Mesenchymal stem cell (in vitro differentiated cells and primary cell): ENCODE measurements at regions not wholly inside any gene's neighbourhood (a gene's known extent, or its start where the extent isn't known, plus 50 kb on each side); places are given as distances from the start of the nearest gene placed in this dataset.

ENCODE experiments used
- DNase-seq: peaks from one replicate; pipeline ENCODE4 v3.0.0-alpha.2; 2013
- H2AFZ ChIP-seq: one replicate; pipeline ENCODE4 v1.6.1; 2013; ENCODE audit warnings: low read depth, mild to moderate bottlenecking, control low read depth, inconsistent platforms, low read length, moderate library complexity
- H2AK5ac ChIP-seq: 2 replicates; pipeline ENCODE4 v1.6.1; 2013; ENCODE audit warnings: low read length, moderate library complexity, mild to moderate bottlenecking, inconsistent platforms; ENCODE audit not compliant: severe bottlenecking
- H2BK120ac ChIP-seq: one replicate; pipeline ENCODE4 v1.6.1; 2013; ENCODE audit warnings: low read depth, mild to moderate bottlenecking, inconsistent platforms, low read length, moderate library complexity
- H2BK12ac ChIP-seq, 2 experiments: one replicate each; pipeline ENCODE4 v1.6.1; 2013; ENCODE audit warnings: inconsistent platforms in 2 of 2, low read length in 2 of 2, mild to moderate bottlenecking in 2 of 2, moderate library complexity in 2 of 2, control low read depth in 1 of 2
- H2BK15ac ChIP-seq: one replicate; pipeline ENCODE4 v1.6.1; 2013; ENCODE audit warnings: mild to moderate bottlenecking, low read depth, inconsistent platforms; ENCODE audit not compliant: poor library complexity, severe bottlenecking
- H2BK5ac ChIP-seq: 2 replicates; pipeline ENCODE4 v1.6.1; 2013; ENCODE audit warnings: low read depth, mild to moderate bottlenecking, low read length, control low read depth, inconsistent platforms; ENCODE audit not compliant: poor library complexity, severe bottlenecking
- H3K14ac ChIP-seq, 2 experiments: one replicate each; pipeline ENCODE4 v1.6.1; 2013; ENCODE audit warnings: inconsistent platforms in 2 of 2, low read length in 2 of 2, control low read depth in 1 of 2, mild to moderate bottlenecking in 1 of 2, moderate library complexity in 1 of 2
- H3K18ac ChIP-seq, 2 experiments: one replicate each; pipeline ENCODE4 v1.6.1; 2013; ENCODE audit warnings: inconsistent platforms in 2 of 2, low read length in 2 of 2, control low read depth in 1 of 2, low read depth in 1 of 2, mild to moderate bottlenecking in 1 of 2
- H3K23ac ChIP-seq, 2 experiments: one replicate each; pipeline ENCODE4 v1.6.1; 2013; ENCODE audit warnings: inconsistent platforms in 2 of 2, low read length in 2 of 2, mild to moderate bottlenecking in 2 of 2, moderate library complexity in 2 of 2, control low read depth in 1 of 2
- H3K27ac ChIP-seq: 2 replicates; pipeline ENCODE4 v1.5.1; 2013; ENCODE audit warnings: mild to moderate bottlenecking, moderate library complexity, low read length, control low read depth, inconsistent platforms; ENCODE audit not compliant: poor library complexity, severe bottlenecking
- H3K27me3 ChIP-seq, 2 experiments: 2 replicates each; pipeline versions ENCODE4 v1.6.1 to v1.7.0; 2013; ENCODE audit warnings: low read length in 2 of 2, mild to moderate bottlenecking in 2 of 2, moderate library complexity in 2 of 2, control low read depth in 1 of 2, inconsistent platforms in 1 of 2; ENCODE audit not compliant: control insufficient read depth in 1 of 2, insufficient read depth in 1 of 2
- H3K36me3 ChIP-seq, 2 experiments: 2 replicates each; pipeline versions ENCODE4 v1.6.1 to v1.7.0; 2013; ENCODE audit warnings: low read length in 2 of 2, control low read depth in 1 of 2, inconsistent platforms in 1 of 2, low read depth in 1 of 2, mild to moderate bottlenecking in 1 of 2; ENCODE audit not compliant: insufficient read depth in 2 of 2, control insufficient read depth in 1 of 2
- H3K4ac ChIP-seq, 2 experiments: one replicate each; pipeline ENCODE4 v1.6.1; 2013; ENCODE audit warnings: inconsistent platforms in 2 of 2, low read length in 2 of 2, mild to moderate bottlenecking in 2 of 2, moderate library complexity in 2 of 2, control low read depth in 1 of 2, low read depth in 1 of 2
- H3K4me1 ChIP-seq: 2 replicates; pipeline ENCODE4 v1.6.1; 2013; ENCODE audit warnings: low read depth, low read length, control low read depth; ENCODE audit not compliant: control insufficient read depth, insufficient read depth
- H3K4me2 ChIP-seq: 2 replicates; pipeline ENCODE4 v1.6.1; 2013; ENCODE audit warnings: low read length, mild to moderate bottlenecking, inconsistent platforms; ENCODE audit not compliant: poor library complexity, severe bottlenecking
- H3K4me3 ChIP-seq, 2 experiments: 2 replicates each; pipeline versions ENCODE4 v1.5.1 to v1.7.0; 2013; ENCODE audit warnings: low read length in 2 of 2, mild to moderate bottlenecking in 2 of 2, control low read depth in 1 of 2, low read depth in 1 of 2; ENCODE audit not compliant: insufficient read depth in 1 of 2
- H3K79me1 ChIP-seq: replicated peaks from 2 replicates; pipeline ENCODE4 v1.6.1; 2013; ENCODE audit warnings: mild to moderate bottlenecking, control low read depth, low read length, inconsistent platforms; ENCODE audit not compliant: poor library complexity, severe bottlenecking
- H3K9ac ChIP-seq: 2 replicates; pipeline ENCODE4 v1.7.0; 2013; ENCODE audit warnings: mild to moderate bottlenecking, low read length, moderate library complexity
- H3K9me3 ChIP-seq: 2 replicates; pipeline ENCODE4 v1.7.0; 2013; ENCODE audit warnings: mild to moderate bottlenecking, low read length; ENCODE audit not compliant: control insufficient read depth
- H4K8ac ChIP-seq: one replicate; pipeline ENCODE4 v1.6.1; 2013; ENCODE audit warnings: inconsistent platforms, mild to moderate bottlenecking, low read length, moderate library complexity
- H4K91ac ChIP-seq: one replicate; pipeline ENCODE4 v1.6.1; 2013; ENCODE audit warnings: mild to moderate bottlenecking, low read length, inconsistent platforms
- WGBS: methylation state at CpG from one replicate; pipeline ENCODE4 v1.1.7; 2013; ENCODE audit warnings: mixed read lengths; 5-methylcytosine and 5-hydroxymethylcytosine counted together

DNA sequence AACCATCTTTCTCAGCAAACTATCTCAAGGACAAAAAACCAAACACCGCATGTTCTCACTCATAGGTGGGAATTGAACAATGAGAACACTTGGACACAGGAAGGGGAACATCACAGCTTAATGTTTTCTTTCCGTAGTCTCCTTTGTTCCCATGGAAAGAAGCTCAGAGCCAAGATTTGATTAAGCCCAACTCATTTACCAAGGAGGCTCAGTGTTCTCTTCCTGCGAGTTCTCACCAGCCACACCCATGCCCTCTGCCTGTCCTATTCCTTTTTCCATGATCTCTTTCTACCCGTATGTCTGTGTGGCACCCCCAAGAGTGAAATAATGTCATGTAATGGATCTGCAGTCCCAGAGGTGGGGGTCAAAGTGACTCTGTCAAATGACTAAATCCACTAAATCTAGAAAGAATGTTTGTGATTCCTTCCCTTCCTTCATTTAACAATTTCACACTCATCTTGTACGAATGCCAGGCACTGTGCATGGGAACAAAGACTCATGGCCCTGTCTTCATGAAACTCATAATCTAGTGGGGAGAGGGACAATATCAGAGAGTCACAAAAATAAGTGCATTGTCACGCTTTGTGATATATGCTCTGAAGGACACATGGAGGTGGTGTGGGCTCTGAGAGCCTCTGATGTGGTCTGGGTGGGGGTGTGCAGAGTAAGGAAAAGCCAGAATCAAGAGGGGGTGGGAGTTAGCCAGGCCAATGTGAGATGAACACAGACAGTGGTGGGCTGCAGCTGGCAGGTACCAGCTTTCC, 292.1 kb downstream of the CDC5L start:
- no peaks in the 10 kb centered on the region for H3K9me3 ChIP-seq
- no peak overlapping the region for H2BK15ac ChIP-seq
- H3K18ac ChIP-seq, result no peak overlapping the region
- no peak overlapping the region for H3K9ac ChIP-seq
- H3K4me2 ChIP-seq, result no peak overlapping the region
- H2BK120ac ChIP-seq, result no peak overlapping the region
- H3K4me1 ChIP-seq, result peaks cover 15% of the 10 kb centered on the region
- H4K91ac ChIP-seq, result no peak overlapping the region
- H4K8ac ChIP-seq, result no peak overlapping the region
- H3K36me3 ChIP-seq, result no peaks in the 10 kb centered on the region
- peaks cover 0 to 5% of the 10 kb centered on the region in 2 experiments for H3K27me3 ChIP-seq
- H2AFZ ChIP-seq, result no peak overlapping the region
- H3K27ac ChIP-seq, result no peak overlapping the region
- H3K23ac ChIP-seq, result no peak overlapping the region
- no peak overlapping the region for H3K14ac ChIP-seq
- H2BK12ac ChIP-seq, result no peak overlapping the region
- no peak overlapping the region for H2BK5ac ChIP-seq
- peak overlapping the region; percentile 61 for H2AK5ac ChIP-seq
- DNase-seq, result no peak
- WGBS, result 95% methylated on average over 6 of the region's 6 CpGs
- no peaks in the 10 kb centered on the region for H3K79me1 ChIP-seq
- no peak overlapping the region for H3K4me3 ChIP-seq
- H3K4ac ChIP-seq, result no peak overlapping the region

GRCh38 chr6:44680202-44680720, 292.8 kb downstream of the CDC5L start:
- Histone ChIP-seq H3K4ac (no peak overlapping the region), H2BK120ac (no peak overlapping the region), H3K4me2 (no peak overlapping the region), H3K9ac (no peak overlapping the region), H3K27me3 (peaks cover 0 to 5% of the 10 kb centered on the region in 2 experiments), H2BK5ac (no peak overlapping the region), H2BK12ac (no peak overlapping the region), H4K8ac (no peak overlapping the region), H3K9me3 (no peaks in the 10 kb centered on the region), H3K23ac (no peak overlapping the region), H3K4me3 (no peak overlapping the region), H3K36me3 (no peaks in the 10 kb centered on the region), H3K18ac (no peak overlapping the region), H4K91ac (no peak overlapping the region), H3K27ac (no peak overlapping the region), H2BK15ac (no peak overlapping the region), H3K14ac (no peak overlapping the region), H3K4me1 (peaks cover 15% of the 10 kb centered on the region), H3K79me1 (no peaks in the 10 kb centered on the region), H2AK5ac (peak overlapping the region; percentile 45), H2AFZ (no peak overlapping the region)
- WGBS, result 89% methylated on average over 4 of the region's 4 CpGs
- no peak for DNase-seq

DNA sequence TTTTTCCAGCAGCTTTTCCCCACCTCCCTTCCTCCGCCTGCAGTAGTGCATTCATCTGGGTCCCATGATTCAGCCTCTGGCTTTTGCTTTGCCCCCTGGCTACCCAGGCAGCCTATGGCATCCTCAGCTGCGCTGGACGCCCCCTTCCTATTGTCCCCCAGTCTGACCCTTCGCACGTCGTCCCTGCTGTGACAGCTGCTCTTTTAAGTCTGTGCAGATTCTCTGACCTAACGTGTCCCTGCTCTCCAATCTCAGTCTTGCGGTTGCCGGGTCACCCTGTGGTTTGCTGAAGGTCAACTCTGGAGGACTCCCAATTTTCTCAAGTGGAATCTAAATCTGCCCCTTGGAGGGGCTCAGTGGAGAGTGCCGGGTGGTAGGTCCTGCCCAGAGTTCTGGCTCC, 294.3 kb downstream of the CDC5L start:
- peak; percentile 83 for DNase-seq
- Histone ChIP-seq H3K18ac (no peak overlapping the region), H3K9me3 (no peaks in the 10 kb centered on the region), H3K4me3 (no peak overlapping the region), H2BK15ac (no peak overlapping the region), H3K14ac (no peak overlapping the region), H3K79me1 (no peaks in the 10 kb centered on the region), H2BK5ac (no peak overlapping the region), H4K91ac (no peak overlapping the region), H3K4me1 (peaks cover 15% of the 10 kb centered on the region), H2BK12ac (no peak overlapping the region), H3K27ac (peak overlapping the region; percentile 34), H3K36me3 (no peaks in the 10 kb centered on the region), H2BK120ac (no peak overlapping the region), H3K4me2 (no peak overlapping the region), H3K27me3 (peaks cover 0 to 5% of the 10 kb centered on the region in 2 experiments), H3K23ac (no peak overlapping the region), H2AFZ (no peak overlapping the region), H3K9ac (no peak overlapping the region), H2AK5ac (no peak overlapping the region), H3K4ac (no peak overlapping the region), H4K8ac (no peak overlapping the region)
- WGBS, result 42% methylated on average over 10 of the region's 10 CpGs

DNA sequence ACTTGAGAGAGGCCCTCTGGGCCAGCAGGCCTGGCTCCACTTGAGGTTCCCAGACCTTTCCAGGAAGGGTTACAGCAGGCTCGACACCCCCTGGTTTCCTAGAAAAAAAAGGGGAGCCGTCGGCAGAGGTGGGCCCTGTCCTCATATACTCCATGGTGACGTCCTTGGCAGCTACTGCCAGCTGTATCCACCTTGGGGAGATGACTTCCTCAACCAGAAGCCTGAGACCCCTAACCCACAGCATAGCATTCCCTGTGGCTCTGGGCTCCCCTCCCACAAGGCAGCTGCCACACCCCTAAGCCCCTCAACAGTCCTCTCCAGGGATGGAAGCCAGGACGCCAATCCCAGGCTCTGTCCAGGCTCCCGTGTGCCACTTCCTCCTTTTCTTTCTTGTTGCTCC, 294.8 kb downstream of the CDC5L start:
- Histone ChIP-seq H3K4me2 (no peak overlapping the region), H3K4me1 (peaks cover 15% of the 10 kb centered on the region), H2BK120ac (no peak overlapping the region), H4K91ac (no peak overlapping the region), H2AK5ac (peak overlapping the region; percentile 85), H3K18ac (peak overlapping the region in 1 of 2 experiments; percentile 28), H3K4me3 (no peak overlapping the region), H2AFZ (no peak overlapping the region), H3K9me3 (no peaks in the 10 kb centered on the region), H4K8ac (no peak overlapping the region), H3K14ac (no peak overlapping the region), H3K27ac (peak overlapping the region; percentile 82), H3K27me3 (peaks cover 0 to 5% of the 10 kb centered on the region in 2 experiments), H3K23ac (no peak overlapping the region), H3K4ac (no peak overlapping the region), H2BK15ac (peak overlapping the region; percentile 29), H3K36me3 (no peaks in the 10 kb centered on the region), H3K9ac (no peak overlapping the region), H3K79me1 (no peaks in the 10 kb centered on the region), H2BK5ac (peak overlapping the region; percentile 68), H2BK12ac (no peak overlapping the region)
- 80% methylated on average over 6 of the region's 6 CpGs for WGBS
- DNase-seq, result no peak
